ENCODE measurements at regions not wholly inside any gene's neighbourhood (a gene's known extent, or its start where the extent isn't known, plus 50 kb on each side); places are given as distances from the start of the nearest gene placed in this dataset.

DNA sequence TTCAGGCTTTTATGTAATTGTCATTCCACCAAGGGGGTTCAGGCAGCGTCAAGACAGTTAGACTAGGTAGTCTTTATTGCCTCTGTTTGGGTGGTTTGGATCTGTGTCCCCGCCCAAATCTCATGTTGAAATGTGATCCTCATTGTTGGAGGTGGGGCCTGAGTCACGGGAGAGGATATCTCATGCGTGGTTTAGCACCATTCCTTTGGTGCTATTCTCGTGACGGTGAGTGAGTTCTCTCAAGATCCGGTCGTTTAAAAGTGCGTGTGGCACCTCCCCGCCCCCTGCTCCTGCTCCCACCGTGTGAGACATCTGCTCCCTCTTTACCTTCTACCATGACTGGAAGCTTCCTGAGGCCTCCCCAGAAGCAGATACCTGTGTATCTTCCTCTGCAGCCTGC, 51.3 kb upstream of the FOXC1 start:
- H3K9me3 ChIP-seq (ENCODE audit: low read depth), result no peaks in the 10 kb centered on the region
- no peak overlapping the region for H3K27ac ChIP-seq
- DNase-seq (ENCODE audit: low read depth in 1 of 2, low spot score in 1 of 2), result no peak
- no peak overlapping the region for H3K4me3 ChIP-seq
- H3K4me1 ChIP-seq (ENCODE audit: low read depth), result no peaks in the 10 kb centered on the region
- TF ChIP-seq, protein P1, sequence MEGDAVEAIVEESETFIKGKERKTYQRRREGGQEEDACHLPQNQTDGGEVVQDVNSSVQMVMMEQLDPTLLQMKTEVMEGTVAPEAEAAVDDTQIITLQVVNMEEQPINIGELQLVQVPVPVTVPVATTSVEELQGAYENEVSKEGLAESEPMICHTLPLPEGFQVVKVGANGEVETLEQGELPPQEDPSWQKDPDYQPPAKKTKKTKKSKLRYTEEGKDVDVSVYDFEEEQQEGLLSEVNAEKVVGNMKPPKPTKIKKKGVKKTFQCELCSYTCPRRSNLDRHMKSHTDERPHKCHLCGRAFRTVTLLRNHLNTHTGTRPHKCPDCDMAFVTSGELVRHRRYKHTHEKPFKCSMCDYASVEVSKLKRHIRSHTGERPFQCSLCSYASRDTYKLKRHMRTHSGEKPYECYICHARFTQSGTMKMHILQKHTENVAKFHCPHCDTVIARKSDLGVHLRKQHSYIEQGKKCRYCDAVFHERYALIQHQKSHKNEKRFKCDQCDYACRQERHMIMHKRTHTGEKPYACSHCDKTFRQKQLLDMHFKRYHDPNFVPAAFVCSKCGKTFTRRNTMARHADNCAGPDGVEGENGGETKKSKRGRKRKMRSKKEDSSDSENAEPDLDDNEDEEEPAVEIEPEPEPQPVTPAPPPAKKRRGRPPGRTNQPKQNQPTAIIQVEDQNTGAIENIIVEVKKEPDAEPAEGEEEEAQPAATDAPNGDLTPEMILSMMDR (IDR thresholded peaks at IDR 0.05; ENCODE audit: low read depth, low read length), result no peak
- no peaks in the 10 kb centered on the region for H3K36me3 ChIP-seq
- H3K27me3 ChIP-seq, result peaks cover 9% of the 10 kb centered on the region

Measured in cardiac muscle cell (in vitro differentiated cells and primary cell).